Activated CD8-positive, alpha-beta memory T cell treated with anti-CD3 and anti-CD28 coated beads, Interleukin-2, amount 50 U/mL, for 24 hours (primary cell): ENCODE measurements at regions not wholly inside any gene's neighbourhood (a gene's known extent, or its start where the extent isn't known, plus 50 kb on each side); places are given as distances from the start of the nearest gene placed in this dataset.
"Not testable (repeated sequence)": the region's sequence is repeated elsewhere in the genome, so short reads cannot be mapped to it uniquely, and the experiment has no call there.

ENCODE experiments used
- DNase-seq: peaks from one replicate; pipeline ENCODE4 v3.0.0-alpha.2; 2020; ENCODE audit errors: extremely low read depth

DNA sequence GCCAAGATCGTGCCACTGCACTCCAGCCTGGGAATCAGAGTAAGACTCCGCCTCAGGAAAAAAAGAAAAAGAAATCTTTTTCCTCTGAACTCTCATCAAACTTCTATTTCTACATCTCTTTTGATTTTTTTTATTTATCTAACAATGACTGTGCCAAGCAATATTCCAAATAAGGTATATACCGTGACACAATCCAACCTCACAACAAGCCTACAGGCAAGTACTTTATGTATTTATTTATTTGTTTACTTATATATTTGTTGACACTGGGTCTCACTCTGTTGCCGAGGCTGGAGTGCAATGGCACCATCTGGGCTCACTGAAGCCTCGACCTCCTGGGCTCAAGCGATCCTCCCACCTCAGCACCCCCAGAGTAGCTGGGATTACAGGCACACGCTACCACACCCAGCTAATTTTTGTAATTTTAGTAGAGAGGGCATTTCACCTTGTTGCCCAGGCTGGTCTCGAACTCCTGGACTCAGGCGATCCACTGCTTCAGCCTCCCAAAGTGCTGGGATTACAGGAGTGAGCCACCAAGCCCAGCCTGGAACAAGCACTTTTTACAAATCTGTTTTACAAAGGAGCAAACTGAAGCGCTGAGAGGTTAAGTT, 94.9 kb upstream of the CHD2 start:
- DNase-seq = no peak

GRCh38 chr15:92806171-92806570, 94.0 kb upstream of the CHD2 start:
- DNase-seq = not testable (repeated sequence)

- DNase-seq = no peak
These were observed 93.4 kb upstream of the CHD2 start for GRCh38 chr15:92806763-92807162.

- no peak for DNase-seq
These were observed 92.1 kb upstream of the CHD2 start for GRCh38 chr15:92807971-92808571.

DNA sequence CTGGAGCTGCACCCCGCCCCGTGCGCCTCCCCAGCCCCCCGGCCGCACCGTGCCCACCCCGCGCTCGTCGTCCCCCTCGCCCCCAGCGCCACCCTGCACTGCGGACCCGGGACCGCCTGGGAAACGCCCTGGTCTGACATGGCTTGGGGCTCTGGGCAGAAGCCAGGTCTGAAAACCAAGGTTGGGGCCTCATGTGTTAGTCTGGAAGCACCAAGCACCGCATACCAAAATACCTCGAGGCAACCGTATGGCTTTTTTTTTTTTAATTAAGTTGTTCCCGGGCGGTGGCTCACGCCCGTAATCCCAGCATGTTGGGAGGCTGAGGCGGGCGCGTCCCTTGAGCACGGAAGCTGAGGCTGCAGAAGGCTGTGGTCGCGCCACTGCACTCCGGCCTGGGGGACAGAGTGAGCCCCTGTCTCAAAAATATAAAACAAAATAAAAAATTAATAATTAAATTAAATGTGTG, 91.5 kb upstream of the CHD2 start:
- no peak for DNase-seq

DNA sequence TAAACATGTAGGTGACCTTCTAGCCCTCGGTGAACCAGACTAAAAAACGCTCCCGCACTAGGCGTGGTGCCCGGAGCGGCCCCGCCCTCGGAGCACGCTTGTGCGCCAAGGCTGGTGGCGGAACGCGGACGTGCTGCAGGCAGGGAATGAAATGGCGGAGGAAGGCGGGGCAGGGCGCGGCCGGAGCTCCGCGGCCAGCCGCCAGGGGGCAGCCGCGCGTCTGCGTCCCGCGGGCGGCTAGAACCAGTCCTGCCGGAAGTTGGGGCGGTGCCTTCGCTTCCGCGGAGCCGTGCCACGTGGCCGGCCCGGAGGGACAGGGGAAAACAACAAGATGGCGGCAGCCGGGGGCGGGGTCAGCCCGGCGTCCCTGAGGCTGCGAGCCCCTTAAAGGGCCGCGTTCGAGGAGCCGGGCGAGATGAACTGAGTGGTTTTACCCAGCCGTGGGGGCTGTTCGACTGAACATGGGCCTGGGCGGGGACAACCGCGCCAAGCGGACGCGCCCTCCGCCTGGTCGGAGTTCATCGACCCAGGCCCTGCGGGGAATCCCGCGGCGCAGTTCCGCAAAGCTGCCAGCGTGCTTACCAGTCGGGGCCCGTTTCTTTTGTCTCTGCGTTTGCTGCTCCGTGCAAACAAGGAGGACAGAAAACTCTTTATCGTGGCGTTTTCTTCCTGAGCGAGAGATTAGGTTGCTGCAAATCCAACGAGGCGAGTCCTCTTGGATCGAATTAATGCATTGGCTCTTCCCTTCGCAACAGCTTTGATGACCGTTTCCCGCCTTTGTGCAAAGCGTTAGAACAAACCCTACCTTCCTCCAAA, 90.9 kb upstream of the CHD2 start:
- DNase-seq = peak; percentile 93

DNA sequence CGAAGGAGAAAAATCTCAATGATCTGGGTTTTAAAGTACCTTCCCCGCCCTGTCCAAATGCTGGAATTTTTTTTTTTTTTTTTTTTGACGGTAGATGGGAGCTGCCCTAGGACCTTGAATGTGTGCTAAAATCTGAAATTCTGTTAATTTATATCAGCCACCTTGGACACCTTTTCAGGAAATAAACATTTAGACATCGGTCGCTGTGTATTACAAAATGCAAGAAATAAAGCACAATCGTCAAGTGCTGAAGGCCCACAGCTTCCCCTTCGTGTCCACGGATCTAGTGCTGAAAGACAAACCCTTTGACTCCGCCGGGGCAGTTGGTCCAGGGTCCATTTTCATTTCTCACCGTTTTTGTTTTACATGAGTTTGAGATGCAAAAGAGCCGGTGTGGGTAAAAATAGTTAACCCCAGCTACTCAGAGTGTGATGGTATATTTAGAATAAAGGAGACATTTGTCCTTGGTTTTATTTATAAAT, 90.2 kb upstream of the CHD2 start:
- no peak for DNase-seq

- DNase-seq = no peak
These were observed 89.5 kb upstream of the CHD2 start for GRCh38 chr15:92810418-92811138.

DNA sequence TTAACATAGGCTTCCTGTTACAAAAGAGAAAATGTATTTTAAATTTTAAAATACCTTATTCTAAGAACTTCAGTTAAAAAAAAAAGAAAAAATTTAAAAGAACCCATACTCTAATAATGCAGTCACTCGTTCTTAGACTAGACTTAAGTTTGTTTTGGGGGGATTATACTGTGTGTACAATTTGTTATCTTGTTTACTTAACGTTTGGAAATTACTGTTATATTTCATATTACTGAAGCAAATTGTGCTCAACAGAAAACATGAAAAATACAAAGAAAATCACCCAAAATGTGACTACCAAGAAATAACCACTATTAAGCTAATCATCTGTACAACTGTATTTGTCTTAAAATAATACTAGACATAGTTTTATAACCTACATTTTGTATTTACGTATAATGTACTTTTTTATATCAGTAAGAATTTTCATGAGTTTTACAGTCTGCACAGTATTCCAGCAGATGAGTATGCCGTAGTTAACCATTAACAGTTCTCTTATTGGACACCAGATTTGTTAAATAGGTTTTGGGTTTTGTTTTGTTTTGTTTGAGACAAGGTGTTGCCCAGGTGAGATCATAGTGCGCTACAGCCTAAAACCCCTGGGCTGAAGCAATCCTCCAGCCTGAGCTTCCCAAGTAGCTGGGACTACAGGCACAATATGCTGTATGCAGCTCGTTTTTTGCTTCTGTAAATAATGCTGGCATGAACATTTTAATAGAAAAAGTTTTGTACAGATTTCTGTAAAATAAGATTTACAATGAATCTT, 88.8 kb upstream of the CHD2 start:
- no peak for DNase-seq

GRCh38 chr15:92812271-92812670, 87.9 kb upstream of the CHD2 start:
- no peak for DNase-seq

DNA sequence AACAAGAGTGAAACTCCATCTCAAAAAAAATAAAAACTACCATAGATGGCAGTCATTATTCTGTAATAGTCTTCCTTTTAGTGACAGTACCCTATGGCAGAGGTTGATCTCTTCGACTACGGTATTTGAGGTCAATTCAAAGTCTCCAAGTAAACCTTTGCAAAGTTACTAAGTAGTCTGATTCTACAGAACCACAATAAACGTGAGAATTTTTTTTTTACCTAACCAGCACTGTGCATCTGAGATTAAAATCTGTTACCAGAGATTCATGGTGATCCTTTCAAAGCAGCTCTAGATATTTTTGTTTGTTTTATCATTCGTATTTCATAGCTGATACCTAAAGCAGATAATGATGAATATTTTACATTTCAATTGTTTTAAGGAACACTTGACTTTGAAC, 86.6 kb upstream of the CHD2 start:
- no peak for DNase-seq

DNA sequence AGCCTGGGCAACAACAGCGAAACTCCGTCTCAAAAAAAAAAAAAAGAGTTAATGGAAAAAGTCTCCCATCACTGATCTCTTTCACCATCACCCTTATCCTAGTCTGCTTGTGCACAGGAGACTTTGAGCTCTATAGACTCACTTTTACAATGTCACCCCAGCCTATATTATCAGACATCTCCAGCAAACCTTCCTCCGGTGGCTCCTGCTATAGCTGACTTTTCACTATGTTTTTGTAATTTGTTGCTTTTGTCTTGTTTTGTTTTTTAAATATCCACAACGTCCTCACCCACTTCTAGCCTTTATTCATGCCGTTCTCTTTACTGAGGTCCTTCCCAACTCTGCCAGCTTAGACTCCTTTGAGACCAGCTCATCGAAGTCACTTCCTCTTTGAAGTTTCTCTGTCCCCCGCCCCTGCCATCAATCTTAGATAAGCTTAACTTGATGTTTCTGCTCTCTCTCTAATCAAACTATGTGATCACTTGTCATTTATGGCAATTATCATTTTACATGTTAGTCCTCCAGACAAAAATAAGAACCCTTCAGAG, 82.7 kb upstream of the CHD2 start:
- no peak for DNase-seq

- no peak for DNase-seq
These were observed 81.4 kb upstream of the CHD2 start for GRCh38 chr15:92818651-92819277.

- no peak for DNase-seq
These were observed 80.6 kb upstream of the CHD2 start for GRCh38 chr15:92819278-92820235.

GRCh38 chr15:92820236-92821021, 79.7 kb upstream of the CHD2 start:
- DNase-seq = peak; percentile 55

GRCh38 chr15:92821491-92822116, 78.5 kb upstream of the CHD2 start:
- DNase-seq = no peak

- DNase-seq = no peak
These were observed 77.6 kb upstream of the CHD2 start for GRCh38 chr15:92822216-92823144.
